ACC112 (cell line): ENCODE measurements at regions not wholly inside any gene's neighbourhood (a gene's known extent, or its start where the extent isn't known, plus 50 kb on each side); places are given as distances from the start of the nearest gene placed in this dataset.
A peak's percentile ranks its signal among the peaks of the same experiment; 100 is the strongest.

Source experiments
- H2AFZ ChIP-seq: fragments of 200-600 bp; sonication (generic); one replicate; pipeline ENCODE4 v1.6.0; 2017; ENCODE audit warnings: antibody characterized with exemption, low read length; ENCODE audit not compliant: unreplicated experiment
- H3K27ac ChIP-seq: fragments of 200-600 bp; sonication (generic); 2 replicates; pipeline ENCODE4 v1.5.1; 2014; ENCODE audit warnings: low read depth, mild to moderate bottlenecking, antibody characterized with exemption, low read length, moderate library complexity
- H3K27me3 ChIP-seq: fragments of 200-600 bp; sonication (generic); 2 replicates; pipeline ENCODE4 v1.6.1; 2014; ENCODE audit warnings: mild to moderate bottlenecking, antibody characterized with exemption, low read length, moderate library complexity, mixed read lengths; ENCODE audit not compliant: insufficient read depth
- H3K36me3 ChIP-seq: fragments of 200-600 bp; sonication (generic); 2 replicates; pipeline ENCODE4 v1.6.1; 2016; ENCODE audit warnings: mild to moderate bottlenecking, antibody characterized with exemption, low read length, moderate library complexity, mixed read lengths; ENCODE audit not compliant: insufficient read depth
- H3K4me1 ChIP-seq: fragments of 200-600 bp; sonication (generic); one replicate; pipeline ENCODE4 v1.6.1; 2016; ENCODE audit warnings: low read length, mixed read lengths; ENCODE audit not compliant: insufficient read depth, unreplicated experiment, control insufficient read depth
- H3K4me3 ChIP-seq: fragments of 200-600 bp; sonication (generic); 2 replicates; pipeline ENCODE4 v1.5.1; 2014; ENCODE audit warnings: mild to moderate bottlenecking, low read depth, low read length
- H3K79me2 ChIP-seq: fragments of 200-600 bp; sonication (generic); one replicate; pipeline ENCODE4 v1.6.0; 2016; ENCODE audit warnings: low read length; ENCODE audit not compliant: control insufficient read depth, unreplicated experiment, insufficient read depth

- H3K27me3 ChIP-seq, result no peaks in the 10 kb centered on the region
- H3K27ac ChIP-seq, result peak overlapping the region; percentile 92
- H3K36me3 ChIP-seq, result no peaks in the 10 kb centered on the region
- no peaks in the 10 kb centered on the region for H3K79me2 ChIP-seq
- H2AFZ ChIP-seq, result no peak overlapping the region
- H3K4me1 ChIP-seq, result peaks cover 46% of the 10 kb centered on the region
- no peak overlapping the region for H3K4me3 ChIP-seq
These were observed 241.1 kb downstream of the SOX9 start for GRCh38 chr17:72361892-72362291.

- Histone ChIP-seq H3K27me3 (no peaks in the 10 kb centered on the region), H3K4me3 (peak overlapping the region; percentile 20; the same call in 1 of the 2 replicates), H3K4me1 (peaks cover 46% of the 10 kb centered on the region), H2AFZ (no peak overlapping the region), H3K27ac (peak overlapping the region; percentile 92), H3K36me3 (no peaks in the 10 kb centered on the region), H3K79me2 (no peaks in the 10 kb centered on the region)
These were observed 241.7 kb downstream of the SOX9 start for GRCh38 chr17:72362376-72363088.

GRCh38 chr17:72363089-72363610, 242.3 kb downstream of the SOX9 start:
- Histone ChIP-seq H3K27me3 (no peaks in the 10 kb centered on the region), H3K36me3 (no peaks in the 10 kb centered on the region), H3K79me2 (no peaks in the 10 kb centered on the region), H3K4me3 (peak overlapping the region; percentile 20; the same call in 1 of the 2 replicates), H3K27ac (peak overlapping the region; percentile 92), H3K4me1 (peaks cover 40% of the 10 kb centered on the region), H2AFZ (no peak overlapping the region)

DNA sequence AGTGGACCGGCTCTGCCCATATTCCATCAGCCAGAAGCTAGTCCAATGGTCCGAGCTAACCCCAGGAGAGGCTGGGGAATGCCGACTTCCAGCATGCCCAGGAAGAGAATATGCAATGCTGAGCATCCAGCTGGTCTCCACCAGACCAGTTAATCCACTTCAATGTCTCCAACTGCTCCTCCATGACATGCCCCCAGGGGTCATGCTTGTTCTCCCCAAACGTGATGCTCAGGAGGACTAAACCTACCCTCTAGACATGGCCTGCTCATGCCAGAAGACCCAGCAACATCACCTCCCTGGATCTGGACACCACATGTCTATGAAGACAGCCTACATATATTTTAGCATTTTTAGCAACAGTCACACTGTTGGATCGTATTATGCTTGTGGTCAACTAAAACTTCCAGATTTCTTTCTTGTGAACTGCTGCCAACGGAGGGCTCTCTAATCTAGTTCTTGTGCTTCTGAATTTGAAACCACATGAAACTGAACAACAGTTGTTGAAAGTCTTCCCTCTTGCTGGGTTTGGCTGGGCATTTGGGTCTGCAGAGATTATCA, 245.1 kb downstream of the SOX9 start:
- H3K4me3 ChIP-seq, result no peak overlapping the region
- no peaks in the 10 kb centered on the region for H3K36me3 ChIP-seq
- no peaks in the 10 kb centered on the region for H3K79me2 ChIP-seq
- H2AFZ ChIP-seq, result no peak overlapping the region
- no peak overlapping the region for H3K27ac ChIP-seq
- peaks cover 30% of the 10 kb centered on the region for H3K4me1 ChIP-seq
- no peaks in the 10 kb centered on the region for H3K27me3 ChIP-seq

GRCh38 chr17:72366626-72367025, 245.8 kb downstream of the SOX9 start:
- Histone ChIP-seq H2AFZ (no peak overlapping the region), H3K27me3 (no peaks in the 10 kb centered on the region), H3K27ac (no peak overlapping the region), H3K4me1 (peaks cover 33% of the 10 kb centered on the region), H3K36me3 (no peaks in the 10 kb centered on the region), H3K4me3 (no peak overlapping the region), H3K79me2 (no peaks in the 10 kb centered on the region)

DNA sequence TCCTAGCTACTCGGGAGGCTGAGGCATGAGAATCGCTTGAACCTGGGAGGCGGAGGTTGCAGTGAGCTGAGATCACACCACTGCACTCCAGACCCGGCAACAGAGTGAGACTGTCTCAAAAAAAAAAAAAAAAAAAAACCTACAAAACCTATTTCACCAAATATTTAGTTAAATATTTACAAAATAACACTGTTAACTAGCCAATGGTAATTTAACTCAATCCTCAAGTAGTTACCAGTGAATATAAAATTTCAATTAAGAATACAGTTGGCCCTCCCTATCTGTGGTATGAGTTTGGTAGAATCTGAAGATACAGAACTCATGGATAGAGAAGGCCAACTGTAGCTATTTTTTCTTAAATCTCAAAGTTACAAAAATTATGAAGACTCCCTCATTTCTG, 247.4 kb downstream of the SOX9 start:
- Histone ChIP-seq H3K27ac (no peak overlapping the region), H2AFZ (no peak overlapping the region), H3K36me3 (no peaks in the 10 kb centered on the region), H3K79me2 (no peaks in the 10 kb centered on the region), H3K4me1 (peaks cover 18% of the 10 kb centered on the region), H3K27me3 (no peaks in the 10 kb centered on the region), H3K4me3 (no peak overlapping the region)

DNA sequence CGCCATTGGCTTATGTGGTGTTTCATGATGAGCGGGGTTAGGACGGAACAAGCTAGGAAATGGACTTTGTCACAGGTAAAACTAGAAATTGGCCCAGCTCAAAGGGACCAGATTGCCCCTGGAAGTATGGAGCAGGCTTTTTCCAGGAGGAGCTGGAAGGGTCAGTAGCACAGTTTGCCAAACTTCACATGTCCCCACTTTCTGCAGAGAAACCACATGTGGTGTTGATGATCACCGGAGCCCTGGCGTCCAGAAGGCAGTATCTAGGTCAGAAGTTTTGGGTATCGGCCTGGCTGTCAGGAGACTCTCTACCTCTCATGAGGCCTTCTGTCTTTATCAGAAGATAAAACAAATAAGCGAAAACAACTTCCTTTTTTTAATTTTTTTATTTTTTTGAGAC, 248.5 kb downstream of the SOX9 start:
- peaks cover 14% of the 10 kb centered on the region for H3K4me1 ChIP-seq
- H2AFZ ChIP-seq, result no peak overlapping the region
- no peaks in the 10 kb centered on the region for H3K27me3 ChIP-seq
- no peak overlapping the region for H3K4me3 ChIP-seq
- no peaks in the 10 kb centered on the region for H3K36me3 ChIP-seq
- H3K27ac ChIP-seq, result no peak overlapping the region
- H3K79me2 ChIP-seq, result no peaks in the 10 kb centered on the region

- H3K4me1 ChIP-seq, result peaks cover 15% of the 10 kb centered on the region
- H3K79me2 ChIP-seq, result no peaks in the 10 kb centered on the region
- no peak overlapping the region for H3K4me3 ChIP-seq
- H3K27ac ChIP-seq, result peak overlapping the region; percentile 45
- no peaks in the 10 kb centered on the region for H3K36me3 ChIP-seq
- H3K27me3 ChIP-seq, result no peaks in the 10 kb centered on the region
- no peak overlapping the region for H2AFZ ChIP-seq
These were observed 250.0 kb downstream of the SOX9 start for GRCh38 chr17:72370819-72371218.

DNA sequence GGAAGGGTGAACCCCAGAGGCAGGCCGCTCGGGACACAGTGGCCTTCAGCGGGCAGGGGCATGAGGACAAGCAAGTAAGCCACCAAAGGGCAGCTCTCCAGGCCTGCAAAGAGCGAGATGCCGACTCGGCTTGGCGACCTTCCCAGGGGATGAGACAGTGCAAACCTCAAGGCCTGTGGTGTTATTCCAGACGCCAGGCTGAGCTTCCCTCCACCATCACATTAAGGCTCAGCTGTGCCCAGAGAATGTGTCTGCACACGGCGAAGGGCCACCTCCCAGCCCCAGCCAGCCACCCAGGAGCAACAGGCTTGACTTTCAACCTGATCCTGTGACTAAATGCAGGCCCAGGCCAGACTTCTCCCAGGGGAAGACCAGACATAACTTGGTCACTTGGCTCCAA, 251.4 kb downstream of the SOX9 start:
- no peaks in the 10 kb centered on the region for H3K27me3 ChIP-seq
- H2AFZ ChIP-seq, result no peak overlapping the region
- H3K79me2 ChIP-seq, result no peaks in the 10 kb centered on the region
- H3K4me1 ChIP-seq, result peaks cover 15% of the 10 kb centered on the region
- H3K36me3 ChIP-seq, result no peaks in the 10 kb centered on the region
- no peak overlapping the region for H3K27ac ChIP-seq
- no peak overlapping the region for H3K4me3 ChIP-seq

DNA sequence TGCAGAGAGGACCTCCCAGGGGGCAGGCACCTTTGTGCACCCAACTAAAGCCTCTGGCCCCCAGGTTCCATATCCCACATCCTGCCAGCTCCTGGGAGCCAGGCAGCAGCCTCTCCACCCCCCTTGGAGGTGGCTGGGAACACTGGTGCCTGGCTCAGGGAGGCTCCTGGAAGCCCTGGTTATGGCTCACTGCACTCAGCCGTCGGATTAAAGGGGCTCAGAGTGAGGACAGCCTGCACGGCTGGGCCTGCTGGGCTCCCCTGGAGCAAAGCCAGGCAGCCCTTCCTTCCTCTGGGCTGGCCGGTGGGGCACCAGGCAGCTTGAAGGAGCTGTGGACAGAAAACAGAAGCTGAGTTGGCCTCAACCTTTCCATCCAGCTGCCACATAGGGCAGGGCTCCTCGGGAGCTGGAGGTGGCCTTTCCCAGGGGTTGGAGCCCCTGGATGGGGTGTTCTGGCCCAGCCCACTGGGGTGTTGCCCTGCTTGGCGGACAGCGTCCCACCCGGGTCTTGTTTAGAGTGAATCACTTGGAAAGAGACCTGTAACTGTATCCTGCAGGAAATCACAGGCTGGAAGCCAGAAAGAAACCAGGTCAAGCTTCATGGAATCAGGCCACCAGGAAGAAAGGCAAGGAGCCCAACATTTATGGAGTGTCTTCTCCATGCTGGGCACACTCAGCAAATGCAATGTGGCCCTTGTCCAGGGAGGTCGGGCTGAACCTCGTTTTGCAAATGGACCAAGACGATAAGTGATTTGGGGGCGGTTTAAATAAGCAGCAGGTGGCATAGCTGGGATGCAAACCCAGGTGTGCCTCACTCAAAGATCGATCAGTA, 253.3 kb downstream of the SOX9 start:
- Histone ChIP-seq H3K27ac (no peak overlapping the region), H2AFZ (no peak overlapping the region)

More for the DNA sequence above, 253.3 kb downstream of the SOX9 start:
- no peak overlapping the region for H3K4me3 ChIP-seq
- no peaks in the 10 kb centered on the region for H3K79me2 ChIP-seq
- no peaks in the 10 kb centered on the region for H3K36me3 ChIP-seq
- no peaks in the 10 kb centered on the region for H3K27me3 ChIP-seq
- peaks cover 15% of the 10 kb centered on the region for H3K4me1 ChIP-seq
